ENCODE measurements at regions not wholly inside any gene's neighbourhood (a gene's known extent, or its start where the extent isn't known, plus 50 kb on each side); places are given as distances from the start of the nearest gene placed in this dataset.
A peak's percentile ranks its signal among the peaks of the same experiment; 100 is the strongest.

- Mint-ChIP-seq H3K36me3 (ENCODE audit: low read depth, unreplicated experiment) (peaks cover 14% of the 10 kb centered on the region), H3K27ac (ENCODE audit: unreplicated experiment) (no peak overlapping the region), H3K4me3 (ENCODE audit: unreplicated experiment) (no peak overlapping the region), H3K27me3 (ENCODE audit: unreplicated experiment) (peaks cover 1% of the 10 kb centered on the region), H3K4me1 (ENCODE audit: unreplicated experiment) (peaks cover 2% of the 10 kb centered on the region), H3K9me3 (ENCODE audit: unreplicated experiment) (peaks cover 13% of the 10 kb centered on the region)
- DNase-seq (ENCODE audit: low spot score): no peak
- no peak for TF ChIP-seq CTCF (IDR thresholded peaks at IDR 0.05; ENCODE audit: unreplicated experiment)
Observed at GRCh38 chr2:144259332-144259731, 260.6 kb downstream of the ZEB2 start.

GRCh38 chr2:144258154-144258553 lies 261.8 kb downstream of the ZEB2 start:
- H3K9me3 Mint-ChIP-seq (ENCODE audit: unreplicated experiment): peaks cover 17% of the 10 kb centered on the region
- peaks cover 1% of the 10 kb centered on the region for H3K27me3 Mint-ChIP-seq (ENCODE audit: unreplicated experiment)
- no peak for TF ChIP-seq CTCF (IDR thresholded peaks at IDR 0.05; ENCODE audit: unreplicated experiment)
- no peak for DNase-seq (ENCODE audit: low spot score)
- H3K4me1 Mint-ChIP-seq (ENCODE audit: unreplicated experiment): peaks cover 2% of the 10 kb centered on the region
- no peak overlapping the region for H3K4me3 Mint-ChIP-seq (ENCODE audit: unreplicated experiment)
- H3K27ac Mint-ChIP-seq (ENCODE audit: unreplicated experiment): no peak overlapping the region
- peaks cover 20% of the 10 kb centered on the region for H3K36me3 Mint-ChIP-seq (ENCODE audit: low read depth, unreplicated experiment)

GRCh38 chr2:144256996-144257707 lies 262.8 kb downstream of the ZEB2 start:
- peaks cover 2% of the 10 kb centered on the region for H3K4me1 Mint-ChIP-seq (ENCODE audit: unreplicated experiment)
- H3K4me3 Mint-ChIP-seq (ENCODE audit: unreplicated experiment): no peak overlapping the region
- H3K27ac Mint-ChIP-seq (ENCODE audit: unreplicated experiment): no peak overlapping the region
- no peak for DNase-seq (ENCODE audit: low spot score)
- TF ChIP-seq CTCF (IDR thresholded peaks at IDR 0.05; ENCODE audit: unreplicated experiment): no peak
- peaks cover 26% of the 10 kb centered on the region for H3K36me3 Mint-ChIP-seq (ENCODE audit: low read depth, unreplicated experiment)
- peaks cover 25% of the 10 kb centered on the region for H3K9me3 Mint-ChIP-seq (ENCODE audit: unreplicated experiment)
- peaks cover 1% of the 10 kb centered on the region for H3K27me3 Mint-ChIP-seq (ENCODE audit: unreplicated experiment)

GRCh38 chr2:144254342-144255235 lies 265.3 kb downstream of the ZEB2 start:
- Mint-ChIP-seq H3K27me3 (ENCODE audit: unreplicated experiment) (peaks cover 1% of the 10 kb centered on the region), H3K9me3 (ENCODE audit: unreplicated experiment) (peaks cover 25% of the 10 kb centered on the region), H3K36me3 (ENCODE audit: low read depth, unreplicated experiment) (peaks cover 26% of the 10 kb centered on the region), H3K4me1 (ENCODE audit: unreplicated experiment) (no peaks in the 10 kb centered on the region), H3K27ac (ENCODE audit: unreplicated experiment) (no peak overlapping the region), H3K4me3 (ENCODE audit: unreplicated experiment) (peak overlapping the region; percentile 21)
- no peak for DNase-seq (ENCODE audit: low spot score)
- no peak for TF ChIP-seq CTCF (IDR thresholded peaks at IDR 0.05; ENCODE audit: unreplicated experiment)

GRCh38 chr2:144253743-144254142 lies 266.2 kb downstream of the ZEB2 start:
- no peak overlapping the region for H3K27ac Mint-ChIP-seq (ENCODE audit: unreplicated experiment)
- peaks cover 26% of the 10 kb centered on the region for H3K36me3 Mint-ChIP-seq (ENCODE audit: low read depth, unreplicated experiment)
- no peak for TF ChIP-seq CTCF (IDR thresholded peaks at IDR 0.05; ENCODE audit: unreplicated experiment)
- H3K4me1 Mint-ChIP-seq (ENCODE audit: unreplicated experiment): no peaks in the 10 kb centered on the region
- H3K4me3 Mint-ChIP-seq (ENCODE audit: unreplicated experiment): no peak overlapping the region
- H3K9me3 Mint-ChIP-seq (ENCODE audit: unreplicated experiment): peaks cover 25% of the 10 kb centered on the region
- no peak for DNase-seq (ENCODE audit: low spot score)
- H3K27me3 Mint-ChIP-seq (ENCODE audit: unreplicated experiment): peaks cover 1% of the 10 kb centered on the region
